GM21619 (cell line): ENCODE measurements at regions not wholly inside any gene's neighbourhood (a gene's known extent, or its start where the extent isn't known, plus 50 kb on each side); places are given as distances from the start of the nearest gene placed in this dataset.

Experiments used
- ATAC-seq: cut with Tn5 transposase; IDR thresholded peaks from one replicate; pipeline ENCODE4 v1.9.1; 2021; ENCODE audit not compliant: unreplicated experiment

GRCh38 chr7:25619963-25620799 is 391.9 kb upstream of the NPVF start:
- ATAC-seq = no peak

- no peak for ATAC-seq
These were observed 393.7 kb upstream of the NPVF start for GRCh38 chr7:25621993-25622392.

DNA sequence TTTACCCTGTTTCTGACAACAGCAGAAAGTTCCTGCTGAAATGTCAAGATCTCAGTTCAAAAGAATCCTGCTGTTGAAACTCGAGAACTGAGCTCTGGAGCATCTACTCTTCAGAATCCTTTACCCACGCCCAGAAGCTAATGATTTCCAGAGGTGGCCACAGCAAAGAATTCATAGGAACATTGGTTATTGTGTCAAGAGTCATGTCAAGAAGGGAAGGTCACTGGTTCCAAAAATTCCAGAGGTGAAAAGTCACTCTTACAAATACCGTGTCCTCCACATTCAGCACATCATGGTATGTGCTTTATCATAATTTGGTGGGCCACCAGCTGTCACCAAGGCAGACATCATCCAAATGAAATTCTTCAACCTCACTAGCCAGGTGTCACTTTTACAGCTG is 394.4 kb upstream of the NPVF start:
- no peak for ATAC-seq

DNA sequence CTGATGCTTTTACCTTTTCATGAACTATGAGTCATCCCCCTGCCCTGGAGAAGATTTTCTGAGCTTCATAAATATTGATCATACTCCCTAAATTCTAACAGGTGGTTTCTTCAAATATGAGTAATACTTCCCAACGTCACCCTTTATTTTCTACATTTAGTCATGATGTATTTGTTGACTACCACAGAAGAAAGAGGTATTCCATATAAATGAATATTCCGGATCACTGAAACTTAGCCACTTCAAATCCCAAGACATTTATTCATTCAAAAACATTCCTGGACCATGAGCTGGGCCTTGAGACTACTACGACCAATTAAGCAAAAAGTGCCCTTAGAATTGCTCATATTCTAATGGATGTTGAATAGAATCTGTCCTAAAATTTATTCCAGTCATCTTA is 395.8 kb upstream of the NPVF start:
- no peak for ATAC-seq

GRCh38 chr7:25624833-25625232 is 396.5 kb upstream of the NPVF start:
- ATAC-seq = no peak

DNA sequence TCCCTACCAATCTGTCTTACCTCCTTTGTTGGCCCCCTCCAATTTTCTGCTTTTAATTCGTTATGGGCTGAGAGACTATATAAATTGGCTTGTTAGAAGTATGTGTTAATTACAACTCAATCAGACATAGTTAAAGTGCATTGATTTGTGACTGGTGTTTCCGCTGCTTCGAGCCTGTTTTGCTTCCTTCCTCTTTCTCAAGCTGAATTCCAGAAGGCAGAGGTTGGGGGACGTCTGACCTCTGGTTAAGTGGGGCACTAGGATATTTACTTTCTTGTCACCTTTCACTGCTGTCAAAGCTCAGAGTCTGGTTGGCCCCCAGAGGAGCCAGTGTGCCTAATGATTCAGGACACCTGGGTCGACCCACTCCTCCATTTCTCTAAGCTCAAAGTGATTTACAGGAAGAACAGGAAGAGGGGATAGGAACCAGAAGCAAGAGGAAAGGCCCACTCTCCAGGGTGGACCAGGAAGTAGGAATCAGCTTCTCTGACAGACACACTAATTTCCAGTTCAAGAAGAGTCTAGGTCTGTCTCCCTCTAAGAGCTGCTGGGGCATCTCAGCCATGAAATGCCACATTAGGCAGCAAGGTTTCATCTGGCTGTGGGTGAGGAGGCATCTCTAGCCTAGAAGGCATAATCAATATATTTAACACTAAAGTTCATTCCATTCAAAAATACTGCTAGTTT is 397.2 kb upstream of the NPVF start:
- ATAC-seq = no peak

DNA sequence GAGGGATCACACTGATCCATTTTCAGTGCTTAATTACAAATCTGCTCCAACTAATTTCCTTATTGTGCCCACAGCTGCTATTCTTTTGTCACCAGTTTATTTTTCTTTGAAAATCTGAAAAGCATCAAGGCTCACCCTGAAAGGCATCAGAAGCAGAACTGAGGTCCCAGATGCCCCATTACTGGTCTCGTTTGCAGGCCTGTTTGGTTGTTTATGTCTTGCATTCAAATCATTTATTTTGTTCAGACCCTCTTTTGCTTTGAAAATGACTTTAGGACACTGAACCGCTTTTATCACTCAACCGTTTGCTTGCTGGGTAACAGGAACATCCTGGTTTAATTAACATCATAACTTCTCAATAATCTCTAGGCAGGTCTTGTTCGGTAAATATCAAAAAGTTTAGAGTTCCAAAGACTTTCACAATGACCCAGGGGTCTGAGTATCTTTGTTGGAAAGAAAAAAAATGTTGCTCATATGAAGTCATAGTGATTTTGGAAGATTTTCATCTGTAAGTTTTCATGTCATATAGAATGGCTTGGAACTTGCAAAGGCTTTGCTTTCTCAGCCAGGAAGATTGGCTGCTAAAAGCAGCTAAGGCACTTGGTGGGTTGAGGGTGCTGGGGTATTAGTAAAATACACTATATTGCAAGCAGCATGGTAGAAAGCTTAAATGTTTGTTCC is 398.3 kb upstream of the NPVF start:
- ATAC-seq = no peak

GRCh38 chr7:25628446-25628845 is 400.2 kb upstream of the NPVF start:
- no peak for ATAC-seq

DNA sequence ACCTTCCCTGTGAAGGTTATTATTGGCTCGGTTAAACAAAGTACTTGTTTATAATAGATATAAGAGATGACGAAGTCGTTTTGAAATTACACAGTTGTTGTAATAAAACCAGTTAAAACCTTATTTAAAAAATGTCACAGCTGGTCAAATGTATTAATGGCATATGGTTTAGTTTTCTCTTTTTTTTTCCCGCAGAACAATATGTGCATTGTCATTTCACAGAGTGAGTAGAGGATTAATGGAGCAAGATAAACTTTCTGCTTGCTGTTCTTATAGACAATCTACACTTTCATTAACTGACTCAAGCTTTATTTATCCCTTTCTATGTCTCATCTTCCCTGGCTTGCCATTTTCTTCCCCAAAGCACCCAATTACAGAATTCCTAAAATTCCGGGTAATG is 404.3 kb upstream of the NPVF start:
- no peak for ATAC-seq

- ATAC-seq = no peak
These were observed 405.2 kb upstream of the NPVF start for GRCh38 chr7:25633426-25634036.

DNA sequence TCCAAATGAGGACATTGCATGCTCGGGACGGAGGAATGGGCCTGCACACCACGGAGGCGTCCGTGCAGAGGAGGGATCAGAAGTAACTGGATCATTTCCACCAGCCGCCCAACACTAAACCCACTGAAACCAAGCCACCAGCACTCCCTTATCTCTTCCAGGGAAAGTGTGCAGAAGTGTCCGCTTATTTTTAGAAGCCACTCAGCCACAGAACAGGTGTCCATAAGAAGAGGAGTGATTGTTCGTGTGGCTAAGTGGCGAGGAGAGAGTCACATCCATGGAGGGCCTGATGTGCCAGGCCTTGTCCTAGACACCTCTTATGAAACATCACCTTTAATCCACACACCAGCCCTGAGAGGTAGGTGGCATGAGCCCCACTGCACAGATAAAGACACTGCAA is 407.9 kb upstream of the NPVF start:
- no peak for ATAC-seq

GRCh38 chr7:25636871-25637283 is 408.6 kb upstream of the NPVF start:
- no peak for ATAC-seq

DNA sequence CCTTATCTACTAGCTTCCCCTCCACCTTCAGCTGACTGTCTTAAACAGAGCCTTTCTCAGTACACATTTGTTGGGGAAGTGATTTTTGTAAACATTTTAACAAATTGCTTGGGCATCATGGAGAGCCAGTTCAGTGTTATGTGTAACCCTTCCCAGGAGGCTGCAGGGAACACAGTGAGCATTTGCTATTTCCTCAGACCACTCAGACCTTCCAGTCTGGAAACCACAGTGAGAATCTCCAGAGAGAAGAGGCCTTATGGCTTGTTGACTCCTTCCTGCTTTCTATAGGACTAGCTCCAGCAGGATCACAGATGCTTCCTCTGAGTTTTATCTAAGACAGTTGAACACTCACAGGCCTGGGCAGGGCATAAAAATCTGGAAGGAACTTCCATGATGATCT is 409.8 kb upstream of the NPVF start:
- ATAC-seq = no peak

- no peak for ATAC-seq
These were observed 410.4 kb upstream of the NPVF start for GRCh38 chr7:25638590-25639244.

- ATAC-seq = no peak
These were observed 414.6 kb upstream of the NPVF start for GRCh38 chr7:25642849-25643248.

DNA sequence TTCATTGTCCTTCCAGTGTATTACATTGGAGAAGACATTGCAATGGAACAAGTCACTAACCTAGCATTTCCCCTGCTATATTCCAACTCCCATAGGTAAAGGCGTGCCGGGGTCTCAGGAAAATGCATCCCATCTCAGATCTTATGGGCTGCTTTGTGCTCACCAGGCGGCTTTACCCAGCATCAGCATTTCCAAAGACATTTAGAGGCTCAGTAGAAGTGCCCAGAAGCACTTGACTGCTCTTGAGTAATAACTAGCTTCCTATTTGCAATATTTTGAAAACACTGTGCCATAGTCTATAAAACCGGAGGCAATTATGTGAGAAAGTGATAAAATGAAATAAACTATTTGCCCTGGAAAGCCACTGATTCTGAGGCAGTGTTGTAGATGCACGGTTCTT is 415.0 kb upstream of the NPVF start:
- ATAC-seq = no peak

- no peak for ATAC-seq
These were observed 415.6 kb upstream of the NPVF start for GRCh38 chr7:25643770-25644394.

DNA sequence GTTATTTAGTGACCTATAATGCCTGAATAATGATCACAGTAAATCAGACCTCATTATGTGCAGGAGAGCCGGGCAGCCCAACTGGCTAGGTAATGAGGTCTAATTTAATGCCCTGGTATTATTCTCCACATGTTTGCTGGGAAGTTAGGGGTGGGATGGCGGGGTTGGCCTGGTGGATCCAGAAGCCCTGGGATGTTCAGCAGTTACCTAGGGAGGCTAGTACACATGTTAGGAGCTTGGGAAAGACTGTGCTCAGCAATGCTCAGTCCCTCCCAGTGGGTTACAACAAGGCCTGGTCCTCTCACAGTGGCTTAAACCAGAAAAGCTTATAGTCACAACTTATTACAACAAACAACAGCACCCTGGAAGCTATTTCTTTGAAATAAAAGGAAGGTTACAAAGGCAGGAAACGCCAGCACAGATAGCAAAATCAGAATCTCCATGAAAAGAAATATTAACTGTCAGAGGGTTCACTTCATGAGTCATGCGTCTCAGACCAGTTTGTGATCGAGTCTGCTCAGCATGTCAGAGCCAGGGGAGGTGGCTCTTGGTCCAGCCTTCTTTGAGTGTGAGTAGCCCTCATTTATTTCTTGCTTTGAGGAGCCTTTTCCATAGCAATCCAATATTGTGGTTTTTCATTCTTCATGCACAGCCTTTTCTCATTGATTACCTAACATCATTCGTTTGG is 418.6 kb upstream of the NPVF start:
- no peak for ATAC-seq

GRCh38 chr7:25647872-25648271 is 419.6 kb upstream of the NPVF start:
- ATAC-seq = no peak

- ATAC-seq = no peak
These were observed 424.1 kb upstream of the NPVF start for GRCh38 chr7:25652366-25652765.
